ENCODE measurements at regions not wholly inside any gene's neighbourhood (a gene's known extent, or its start where the extent isn't known, plus 50 kb on each side); places are given as distances from the start of the nearest gene placed in this dataset.

GRCh38 chr6:21918666-21919065, 325.1 kb downstream of the SOX4 start:
- Histone ChIP-seq H3K27ac (ENCODE audit: low read length) (no peak overlapping the region), H3K4me3 (ENCODE audit: low read length) (no peak overlapping the region), H2AFZ (ENCODE audit: low read length) (no peak overlapping the region), H3K79me2 (ENCODE audit: low read length) (no peaks in the 10 kb centered on the region), H4K20me1 (ENCODE audit: insufficient read depth, low read length) (no peaks in the 10 kb centered on the region), H3F3A (ENCODE audit: insufficient read depth, low read length) (no peaks in the 10 kb centered on the region), H3K9me2 (replicated peaks; ENCODE audit: insufficient read depth, low read length) (no peaks in the 10 kb centered on the region), H3K27me3 (replicated peaks; ENCODE audit: insufficient read depth, low read length) (no peaks in the 10 kb centered on the region), H3K9me3 (replicated peaks; ENCODE audit: insufficient read depth, low read length) (no peaks in the 10 kb centered on the region), H3K9ac (ENCODE audit: low read length) (no peak overlapping the region), H3K4me2 (ENCODE audit: low read depth, low read length) (no peak overlapping the region), H3K4me1 (ENCODE audit: low read length) (no peaks in the 10 kb centered on the region), H3K36me3 (replicated peaks; ENCODE audit: insufficient read depth, low read length) (no peaks in the 10 kb centered on the region)
- TF ChIP-seq EZH2phosphoT487 (IDR thresholded peaks at IDR 0.05; ENCODE audit: low read length) (no peak), EZH2 (optimal IDR thresholded peaks at IDR 0.05; ENCODE audit: low read depth, low read length) (no peak), CTCF (IDR thresholded peaks at IDR 0.05; ENCODE audit: low read length) (no peak)
- DNase-seq: no peak

DNA sequence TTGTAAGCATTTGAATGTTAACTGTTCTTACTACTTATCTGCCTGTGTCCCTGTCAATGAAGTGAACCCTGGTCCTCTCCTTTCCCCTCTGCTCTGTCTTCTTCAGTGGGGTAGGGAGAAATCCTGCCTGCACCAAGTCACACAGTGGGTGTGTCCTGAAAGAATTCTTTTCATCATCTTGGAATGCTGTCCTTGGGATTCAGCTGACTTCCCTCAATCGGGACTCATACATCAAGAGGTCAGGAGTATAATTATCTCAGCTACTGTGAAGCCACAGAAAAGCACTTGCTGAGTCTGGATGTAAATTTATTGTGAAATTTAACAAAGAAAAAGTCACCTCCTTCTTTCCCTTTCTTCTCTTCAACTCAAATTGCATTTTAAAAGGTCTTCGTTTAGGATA, 328.5 kb downstream of the SOX4 start:
- no peak overlapping the region for H3K9ac ChIP-seq (ENCODE audit: low read length)
- no peaks in the 10 kb centered on the region for H3K9me3 ChIP-seq (replicated peaks; ENCODE audit: insufficient read depth, low read length)

GRCh38 chr6:21924002-21924401, 330.5 kb downstream of the SOX4 start:
- Histone ChIP-seq H3K27me3 (replicated peaks; ENCODE audit: insufficient read depth, low read length) (no peaks in the 10 kb centered on the region), H3K79me2 (ENCODE audit: low read length) (no peaks in the 10 kb centered on the region), H3K4me2 (ENCODE audit: low read depth, low read length) (no peak overlapping the region), H3K9me3 (replicated peaks; ENCODE audit: insufficient read depth, low read length) (no peaks in the 10 kb centered on the region), H3K9ac (ENCODE audit: low read length) (no peak overlapping the region), H3K27ac (ENCODE audit: low read length) (no peak overlapping the region), H2AFZ (ENCODE audit: low read length) (no peak overlapping the region), H3F3A (ENCODE audit: insufficient read depth, low read length) (no peaks in the 10 kb centered on the region), H3K36me3 (replicated peaks; ENCODE audit: insufficient read depth, low read length) (no peaks in the 10 kb centered on the region), H3K4me1 (ENCODE audit: low read length) (no peaks in the 10 kb centered on the region), H4K20me1 (ENCODE audit: insufficient read depth, low read length) (no peaks in the 10 kb centered on the region), H3K9me2 (replicated peaks; ENCODE audit: insufficient read depth, low read length) (no peaks in the 10 kb centered on the region), H3K4me3 (ENCODE audit: low read length) (no peak overlapping the region)
- no peak for TF ChIP-seq CTCF (IDR thresholded peaks at IDR 0.05; ENCODE audit: low read length)
- TF ChIP-seq EZH2phosphoT487 (IDR thresholded peaks at IDR 0.05; ENCODE audit: low read length): no peak
- TF ChIP-seq EZH2 (optimal IDR thresholded peaks at IDR 0.05; ENCODE audit: low read depth, low read length): no peak
- DNase-seq: no peak

More for the DNA sequence above, 328.5 kb downstream of the SOX4 start:
- Histone ChIP-seq H3K27me3 (replicated peaks; ENCODE audit: insufficient read depth, low read length) (no peaks in the 10 kb centered on the region), H3K79me2 (ENCODE audit: low read length) (no peaks in the 10 kb centered on the region), H3K4me3 (ENCODE audit: low read length) (no peak overlapping the region), H2AFZ (ENCODE audit: low read length) (no peak overlapping the region), H3F3A (ENCODE audit: insufficient read depth, low read length) (no peaks in the 10 kb centered on the region), H3K36me3 (replicated peaks; ENCODE audit: insufficient read depth, low read length) (no peaks in the 10 kb centered on the region), H3K27ac (ENCODE audit: low read length) (no peak overlapping the region), H4K20me1 (ENCODE audit: insufficient read depth, low read length) (no peaks in the 10 kb centered on the region), H3K4me1 (ENCODE audit: low read length) (no peaks in the 10 kb centered on the region), H3K9me2 (replicated peaks; ENCODE audit: insufficient read depth, low read length) (no peaks in the 10 kb centered on the region), H3K4me2 (ENCODE audit: low read depth, low read length) (no peak overlapping the region)
- DNase-seq: no peak
- TF ChIP-seq EZH2phosphoT487 (IDR thresholded peaks at IDR 0.05; ENCODE audit: low read length): no peak
- no peak for TF ChIP-seq CTCF (IDR thresholded peaks at IDR 0.05; ENCODE audit: low read length)
- no peak for TF ChIP-seq EZH2 (optimal IDR thresholded peaks at IDR 0.05; ENCODE audit: low read depth, low read length)

Measured in MM.1S (cell line).